GM12873 (cell line): ENCODE measurements at regions not wholly inside any gene's neighbourhood (a gene's known extent, or its start where the extent isn't known, plus 50 kb on each side); places are given as distances from the start of the nearest gene placed in this dataset.
A peak's percentile ranks its signal among the peaks of the same experiment; 100 is the strongest.

Experiments used
- CTCF ChIP-seq: IDR thresholded peaks from 2 replicates; pipeline ENCODE4 v1.5.1; 2012; ENCODE audit warnings: low read depth, mild to moderate bottlenecking, moderate library complexity, low read length, control low read depth; ENCODE audit not compliant: insufficient read depth; ENCODE audit errors: missing control alignments

- no peak for TF ChIP-seq CTCF
Observed at GRCh38 chr14:104369208-104369607, 210.4 kb upstream of the C14orf180 start.

- TF ChIP-seq CTCF = peak; percentile 33
Observed at GRCh38 chr14:104370256-104370870, 209.2 kb upstream of the C14orf180 start.

GRCh38 chr14:104371031-104371430 lies 208.5 kb upstream of the C14orf180 start:
- no peak for TF ChIP-seq CTCF

- TF ChIP-seq CTCF = no peak
Observed at GRCh38 chr14:104371917-104372316, 207.6 kb upstream of the C14orf180 start.

GRCh38 chr14:104372390-104373054 lies 207.0 kb upstream of the C14orf180 start:
- TF ChIP-seq CTCF = no peak

- TF ChIP-seq CTCF = no peak
Observed at GRCh38 chr14:104373055-104373854, 206.3 kb upstream of the C14orf180 start.

GRCh38 chr14:104373855-104374717 lies 205.5 kb upstream of the C14orf180 start:
- no peak for TF ChIP-seq CTCF
